Breast epithelium (tissue), 4 donors: ENCODE measurements at regions not wholly inside any gene's neighbourhood (a gene's known extent, or its start where the extent isn't known, plus 50 kb on each side); places are given as distances from the start of the nearest gene placed in this dataset.

Experiments used
- DNase-seq, 2 donors: peaks; one replicate each; pipeline ENCODE4 v3.0.0-alpha.2; 2019; ENCODE audit warnings: low spot score in 2 of 2
- H3K27ac ChIP-seq, 2 donors: fragments of 200-600 bp; sonication (generic) in 1 of 2; one replicate each; pipeline ENCODE4 v1.5.1; 2016 to 2019; ENCODE audit warnings: mild to moderate bottlenecking in 1 of 2
- H3K27me3 ChIP-seq, 2 donors: fragments of 200-600 bp; sonication (generic) in 1 of 2; one replicate each; pipeline versions ENCODE4 v1.5.1 to v1.6.0; 2017 to 2019; ENCODE audit warnings: control low read depth in 1 of 2, mild to moderate bottlenecking in 1 of 2
- H3K36me3 ChIP-seq: fragments of 200-600 bp; one replicate; pipeline ENCODE4 v1.5.1; 2019
- H3K4me1 ChIP-seq, 2 donors: fragments of 200-600 bp; sonication (generic); one replicate each; pipeline ENCODE4 v1.5.1; 2016 to 2019; ENCODE audit warnings: control low read depth in 1 of 2
- H3K4me3 ChIP-seq, 3 donors: fragments of 200-600 bp; sonication (generic); 1 replicate in 2 of 3; 2 replicates in 1 of 3; pipeline ENCODE4 v1.5.1; 2016 to 2019; ENCODE audit warnings: mild to moderate bottlenecking in 3 of 3, moderate library complexity in 2 of 3
- H3K9me3 ChIP-seq, 2 donors: fragments of 200-600 bp; sonication (generic) in 1 of 2; one replicate each; pipeline ENCODE4 v1.5.1; 2016 to 2019; ENCODE audit warnings: control low read depth in 1 of 2
- CTCF ChIP-seq, 3 donors: fragments of 450-650 bp; IDR thresholded peaks; one replicate each; pipeline ENCODE4 v1.5.1; 2016 to 2017; ENCODE audit warnings: antibody characterized with exemption in 3 of 3, mild to moderate bottlenecking in 3 of 3, moderate library complexity in 3 of 3
- POLR2A ChIP-seq: fragments of 450-650 bp; IDR thresholded peaks from one replicate; pipeline ENCODE4 v1.6.1; 2016; ENCODE audit warnings: antibody characterized with exemption, mild to moderate bottlenecking, moderate library complexity
- POLR2AphosphoS5 ChIP-seq, 3 donors: sonication (generic); formaldehyde crosslinking; IDR thresholded peaks; one replicate each; pipeline ENCODE4 v1.6.1; 2017; ENCODE audit warnings: antibody characterized with exemption in 3 of 3
- intact Hi-C: fragments of 100-400 bp; cut with DNase I; formaldehyde crosslinking; loops from one replicate; pipeline ENCODE4 v1.15.1; 2023; ENCODE audit warnings: low total_unique reads

GRCh38 chr7:112970771-112971170 is 115.9 kb downstream of the GPR85 start:
- no peak for DNase-seq
- intact Hi-C loops: no loop called here
- no peak overlapping the region for H3K27ac ChIP-seq

GRCh38 chr7:112969946-112970345 is 116.7 kb downstream of the GPR85 start:
- TF ChIP-seq CTCF (IDR thresholded peaks at IDR 0.05): no peak
- no peak for TF ChIP-seq POLR2A
- no peak for TF ChIP-seq POLR2AphosphoS5 (IDR thresholded peaks at IDR 0.05)
- no peak overlapping the region for H3K4me3 ChIP-seq
- H3K27me3 ChIP-seq: no peaks in the 10 kb centered on the region

More at GRCh38 chr7:112970771-112971170, 115.9 kb downstream of the GPR85 start:
- TF ChIP-seq POLR2AphosphoS5 (IDR thresholded peaks at IDR 0.05) (no peak), POLR2A (no peak), CTCF (IDR thresholded peaks at IDR 0.05) (no peak)
- no peaks in the 10 kb centered on the region for H3K9me3 ChIP-seq
- no peak overlapping the region for H3K4me3 ChIP-seq
- no peaks in the 10 kb centered on the region for H3K4me1 ChIP-seq
- H3K27me3 ChIP-seq: no peaks in the 10 kb centered on the region
- H3K36me3 ChIP-seq: no peaks in the 10 kb centered on the region

GRCh38 chr7:112965506-112965905 is 121.1 kb downstream of the GPR85 start:
- Histone ChIP-seq H3K4me3 (no peak overlapping the region), H3K27me3 (no peaks in the 10 kb centered on the region), H3K4me1 (no peaks in the 10 kb centered on the region), H3K27ac (no peak overlapping the region), H3K9me3 (no peaks in the 10 kb centered on the region), H3K36me3 (no peaks in the 10 kb centered on the region)
- TF ChIP-seq POLR2AphosphoS5 (IDR thresholded peaks at IDR 0.05): no peak
- DNase-seq: no peak
- intact Hi-C loops: no loop called here

More at GRCh38 chr7:112969946-112970345, 116.7 kb downstream of the GPR85 start:
- intact Hi-C loops: no loop called here
- DNase-seq: no peak
- Histone ChIP-seq H3K36me3 (no peaks in the 10 kb centered on the region), H3K27ac (no peak overlapping the region), H3K9me3 (no peaks in the 10 kb centered on the region), H3K4me1 (no peaks in the 10 kb centered on the region)

GRCh38 chr7:112963634-112964033 is 123.0 kb downstream of the GPR85 start:
- Histone ChIP-seq H3K4me3 (no peak overlapping the region), H3K9me3 (no peaks in the 10 kb centered on the region), H3K27me3 (no peaks in the 10 kb centered on the region), H3K27ac (no peak overlapping the region), H3K4me1 (no peaks in the 10 kb centered on the region), H3K36me3 (no peaks in the 10 kb centered on the region)
- no peak for DNase-seq
- TF ChIP-seq POLR2AphosphoS5 (IDR thresholded peaks at IDR 0.05) (no peak), CTCF (IDR thresholded peaks at IDR 0.05) (no peak), POLR2A (no peak)
- intact Hi-C loops: no loop called here

- no peak for DNase-seq
- Histone ChIP-seq H3K4me1 (no peaks in the 10 kb centered on the region), H3K9me3 (no peaks in the 10 kb centered on the region), H3K36me3 (no peaks in the 10 kb centered on the region), H3K27ac (no peak overlapping the region), H3K27me3 (no peaks in the 10 kb centered on the region), H3K4me3 (no peak overlapping the region)
- intact Hi-C loops: no loop called here
- TF ChIP-seq POLR2AphosphoS5 (IDR thresholded peaks at IDR 0.05) (no peak), CTCF (IDR thresholded peaks at IDR 0.05) (no peak), POLR2A (no peak)
Measured at GRCh38 chr7:112962815-112963214, 123.8 kb downstream of the GPR85 start.

- no peak overlapping the region for H3K27ac ChIP-seq
- H3K4me3 ChIP-seq: no peak overlapping the region
- no peaks in the 10 kb centered on the region for H3K27me3 ChIP-seq
- TF ChIP-seq POLR2A (no peak), CTCF (IDR thresholded peaks at IDR 0.05) (no peak), POLR2AphosphoS5 (IDR thresholded peaks at IDR 0.05) (no peak)
- intact Hi-C loops: no loop called here
- H3K36me3 ChIP-seq: no peaks in the 10 kb centered on the region
- no peaks in the 10 kb centered on the region for H3K4me1 ChIP-seq
- no peak for DNase-seq
- no peaks in the 10 kb centered on the region for H3K9me3 ChIP-seq
Measured at GRCh38 chr7:112959276-112959675, 127.4 kb downstream of the GPR85 start.
